Peyer's patch (tissue), 4 donors: ENCODE measurements at regions not wholly inside any gene's neighbourhood (a gene's known extent, or its start where the extent isn't known, plus 50 kb on each side); places are given as distances from the start of the nearest gene placed in this dataset.
A peak's percentile ranks its signal among the peaks of the same experiment; 100 is the strongest.

Experiments
- DNase-seq, 3 donors: peaks; one replicate each; pipeline ENCODE4 v3.0.0-alpha.2; 2017 to 2019
- H3K27ac ChIP-seq, 4 donors: fragments of 200-600 bp; sonication (generic); one replicate each; pipeline ENCODE4 v1.5.1; 2016 to 2019
- H3K27me3 ChIP-seq, 2 donors: fragments of 200-600 bp; sonication (generic); one replicate each; pipeline ENCODE4 v1.5.1; 2019
- H3K36me3 ChIP-seq, 3 donors: fragments of 200-600 bp; sonication (generic); one replicate each; pipeline ENCODE4 v1.5.1; 2016 to 2019
- H3K4me1 ChIP-seq, 4 donors: fragments of 200-600 bp; sonication (generic); one replicate each; pipeline ENCODE4 v1.5.1; 2016 to 2019
- H3K4me3 ChIP-seq, 4 donors: fragments of 200-600 bp; sonication (generic); 1 replicate in 3 of 4; 2 replicates in 1 of 4; pipeline ENCODE4 v1.5.1; 2016 to 2019; ENCODE audit warnings: mild to moderate bottlenecking in 1 of 4
- H3K9me3 ChIP-seq, 4 donors: fragments of 200-600 bp; sonication (generic); one replicate each; pipeline ENCODE4 v1.5.1; 2016 to 2019; ENCODE audit warnings: mild to moderate bottlenecking in 1 of 4
- CTCF ChIP-seq, 6 experiments: fragments of 450-650 bp in 4 of 6; fragments of 200-600 bp in 2 of 6; sonication (generic) in 1 of 6; IDR thresholded peaks; one replicate each; pipeline ENCODE4 v1.5.1; 2017 to 2019; ENCODE audit warnings: antibody characterized with exemption in 6 of 6, mild to moderate bottlenecking in 3 of 6, moderate library complexity in 1 of 6
- POLR2A ChIP-seq, 2 donors: fragments of 450-650 bp; IDR thresholded peaks; one replicate each; pipeline ENCODE4 v1.5.1; 2017; ENCODE audit warnings: antibody characterized with exemption in 2 of 2, mild to moderate bottlenecking in 2 of 2, moderate library complexity in 2 of 2

- TF ChIP-seq CTCF (IDR thresholded peaks at IDR 0.05), result no peak
- TF ChIP-seq POLR2A (IDR thresholded peaks at IDR 0.05), result no peak
- DNase-seq, result peak in 1 of 3 donors; percentile 36
- peaks cover 0 to 7% (median 3%) of the 10 kb centered on the region in 4 donors for H3K4me1 ChIP-seq
- no peak overlapping the region for H3K4me3 ChIP-seq
- no peaks in the 10 kb centered on the region for H3K27me3 ChIP-seq
- H3K27ac ChIP-seq, result no peak overlapping the region
- no peaks in the 10 kb centered on the region for H3K36me3 ChIP-seq
- H3K9me3 ChIP-seq, result no peaks in the 10 kb centered on the region
Measured at GRCh38 chr15:31477851-31478701, 151.4 kb downstream of the KLF13 start.

- Histone ChIP-seq H3K27me3 (no peaks in the 10 kb centered on the region), H3K27ac (no peak overlapping the region), H3K9me3 (no peaks in the 10 kb centered on the region), H3K36me3 (no peaks in the 10 kb centered on the region), H3K4me3 (no peak overlapping the region), H3K4me1 (peaks cover 0 to 7% (median under 1%) of the 10 kb centered on the region in 4 donors)
- DNase-seq, result peak in 1 of 3 donors; percentile 42
- TF ChIP-seq POLR2A (IDR thresholded peaks at IDR 0.05), result no peak
- TF ChIP-seq CTCF (IDR thresholded peaks at IDR 0.05), result no peak
Measured at GRCh38 chr15:31478702-31479221, 152.1 kb downstream of the KLF13 start.

- DNase-seq, result peak in 1 of 3 donors; percentile 40
- H3K4me1 ChIP-seq, result peaks cover 0 to 7% (median 0%) of the 10 kb centered on the region in 4 donors
- TF ChIP-seq CTCF (IDR thresholded peaks at IDR 0.05) (no peak), POLR2A (IDR thresholded peaks at IDR 0.05) (no peak)
- no peak overlapping the region for H3K4me3 ChIP-seq
- H3K27ac ChIP-seq, result no peak overlapping the region
- no peaks in the 10 kb centered on the region for H3K36me3 ChIP-seq
- H3K9me3 ChIP-seq, result no peaks in the 10 kb centered on the region
- no peaks in the 10 kb centered on the region for H3K27me3 ChIP-seq
Measured at GRCh38 chr15:31480356-31481025, 153.9 kb downstream of the KLF13 start.

GRCh38 chr15:31481142-31481541 lies 154.5 kb downstream of the KLF13 start:
- H3K4me1 ChIP-seq, result peaks cover 0 to 7% (median 0%) of the 10 kb centered on the region in 4 donors
- H3K4me3 ChIP-seq, result no peak overlapping the region
- H3K9me3 ChIP-seq, result no peaks in the 10 kb centered on the region
- no peak overlapping the region for H3K27ac ChIP-seq
- H3K27me3 ChIP-seq, result no peaks in the 10 kb centered on the region
- TF ChIP-seq POLR2A (IDR thresholded peaks at IDR 0.05), result no peak
- no peak for DNase-seq
- no peaks in the 10 kb centered on the region for H3K36me3 ChIP-seq

- peak overlapping the region in 3 of 4 donors; percentile 30 to 63 (median 52) for H3K4me3 ChIP-seq
- H3K4me1 ChIP-seq, result peaks cover 0 to 7% (median 0%) of the 10 kb centered on the region in 4 donors
- H3K36me3 ChIP-seq, result no peaks in the 10 kb centered on the region
- H3K9me3 ChIP-seq, result no peaks in the 10 kb centered on the region
- no peak overlapping the region for H3K27ac ChIP-seq
- TF ChIP-seq CTCF (IDR thresholded peaks at IDR 0.05), result no peak
- no peak for TF ChIP-seq POLR2A (IDR thresholded peaks at IDR 0.05)
- H3K27me3 ChIP-seq, result no peaks in the 10 kb centered on the region
- peak in 2 of 3 donors; percentile 9 to 39 for DNase-seq
Measured at GRCh38 chr15:31482122-31482922, 155.7 kb downstream of the KLF13 start.
